ENCODE measurements at regions not wholly inside any gene's neighbourhood (a gene's known extent, or its start where the extent isn't known, plus 50 kb on each side); places are given as distances from the start of the nearest gene placed in this dataset.

GRCh38 chr9:81877047-81877446 lies 51.2 kb upstream of the SPATA31D4 start:
- ChIA-PET SMC1A (ENCODE audit: uncharacterized antibody, unreplicated experiment) (no interaction called here), RAD21 (ENCODE audit: unreplicated experiment) (no interaction called here), POLR2A (no interaction called here), CTCF (no interaction called here)
- intact Hi-C loops (cut with micrococcal nuclease; ENCODE audit: unreplicated experiment) (no loop called here), in situ Hi-C loops (cut with MboI) (no loop called here)
- H3K4me2 ChIP-seq (ENCODE audit: control insufficient read depth, insufficient read depth), result no peak overlapping the region
- TF ChIP-seq MEF2B (IDR thresholded peaks at IDR 0.05; ENCODE audit: partially characterized antibody, poor library complexity, severe bottlenecking), result no peak
- no peaks in the 10 kb centered on the region for H3K79me2 ChIP-seq (ENCODE audit: control insufficient read depth, insufficient read depth, low read length)
- no peak overlapping the region for H3K27ac ChIP-seq (ENCODE audit: control insufficient read depth, insufficient read depth)
- no peak for ATAC-seq
- 58% methylated on average over 9 of the region's 9 CpGs for WGBS (ENCODE audit: insufficient coverage, insufficient replicate concordance, low lambda C conversion rate, missing lambda C conversion rate)
- H3K27me3 ChIP-seq (replicated peaks in 1 of 2; ENCODE audit: control insufficient read depth in 2 of 2, insufficient read depth in 2 of 2, low read length in 1 of 2), result no peaks in the 10 kb centered on the region
- FAIRE-seq, result no peak
- no peak overlapping the region for H3K4me3 ChIP-seq
- H4K20me1 ChIP-seq (ENCODE audit: control insufficient read depth, insufficient read depth), result no peaks in the 10 kb centered on the region
- no peak overlapping the region for H2AFZ ChIP-seq (ENCODE audit: control insufficient read depth, low read depth, low read length)
- no peaks in the 10 kb centered on the region for H3K4me1 ChIP-seq (ENCODE audit: control insufficient read depth, insufficient read depth, low read length)
- H3K9me3 ChIP-seq (replicated peaks; ENCODE audit: control insufficient read depth, insufficient read depth, low read length), result no peaks in the 10 kb centered on the region; the same call in 2 of the 3 replicates
- BruUV-seq (replicated peaks), result no TSS peak
- no peak overlapping the region for H3K9ac ChIP-seq (ENCODE audit: control insufficient read depth, insufficient read depth, low read length)
- no peak for DNase-seq (ENCODE audit: low read depth, low spot score)
- H3K36me3 ChIP-seq (ENCODE audit: control insufficient read depth in 2 of 2, insufficient read depth in 2 of 2, low read length in 1 of 2), result no peaks in the 10 kb centered on the region
